ENCODE measurements at regions not wholly inside any gene's neighbourhood (a gene's known extent, or its start where the extent isn't known, plus 50 kb on each side); places are given as distances from the start of the nearest gene placed in this dataset.

DNA sequence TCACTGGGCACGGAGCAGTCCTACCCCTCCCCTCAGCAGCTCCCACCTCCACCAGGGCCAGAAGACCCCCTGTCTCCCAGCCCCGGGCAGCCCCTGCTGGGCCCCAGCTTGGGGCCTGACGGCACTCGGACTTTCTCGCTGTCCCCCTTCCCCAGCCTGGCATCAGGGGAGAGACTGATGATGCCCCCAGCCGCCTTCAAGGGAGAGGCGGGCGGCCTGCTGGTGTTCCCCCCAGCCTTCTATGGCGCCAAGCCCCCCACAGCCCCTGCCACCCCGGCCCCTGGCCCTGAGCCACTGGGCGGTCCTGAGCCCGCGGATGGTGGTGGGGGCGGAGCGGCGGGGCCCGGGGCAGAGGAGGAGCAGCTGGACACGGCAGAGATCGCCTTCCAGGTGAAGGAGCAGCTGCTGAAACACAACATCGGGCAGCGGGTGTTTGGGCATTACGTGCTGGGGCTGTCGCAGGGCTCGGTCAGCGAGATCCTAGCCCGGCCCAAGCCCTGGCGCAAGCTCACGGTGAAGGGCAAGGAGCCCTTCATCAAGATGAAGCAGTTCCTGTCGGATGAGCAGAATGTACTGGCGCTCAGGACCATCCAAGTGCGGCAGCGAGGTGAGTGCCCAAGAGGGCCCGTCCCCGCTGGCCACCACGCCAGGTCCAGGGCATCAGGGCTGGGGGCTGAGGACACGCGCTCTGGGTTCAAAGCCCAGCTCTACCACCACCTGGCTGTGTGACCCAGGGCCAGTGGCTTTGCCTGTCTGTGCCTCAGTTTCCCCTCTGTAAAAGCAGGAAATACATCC lies 58.6 kb downstream of the PHETA1 start:
- Mint-ChIP-seq H3K36me3 (ENCODE audit: low read depth) (peaks cover 6% of the 10 kb centered on the region), H3K27ac (ENCODE audit: unreplicated experiment) (no peak overlapping the region), H3K4me3 (no peak overlapping the region), H3K9me3 (peaks cover 5% of the 10 kb centered on the region), H3K27me3 (ENCODE audit: low read depth) (peaks cover 4% of the 10 kb centered on the region), H3K4me1 (peaks cover 6% of the 10 kb centered on the region)
- TF ChIP-seq, protein P1, sequence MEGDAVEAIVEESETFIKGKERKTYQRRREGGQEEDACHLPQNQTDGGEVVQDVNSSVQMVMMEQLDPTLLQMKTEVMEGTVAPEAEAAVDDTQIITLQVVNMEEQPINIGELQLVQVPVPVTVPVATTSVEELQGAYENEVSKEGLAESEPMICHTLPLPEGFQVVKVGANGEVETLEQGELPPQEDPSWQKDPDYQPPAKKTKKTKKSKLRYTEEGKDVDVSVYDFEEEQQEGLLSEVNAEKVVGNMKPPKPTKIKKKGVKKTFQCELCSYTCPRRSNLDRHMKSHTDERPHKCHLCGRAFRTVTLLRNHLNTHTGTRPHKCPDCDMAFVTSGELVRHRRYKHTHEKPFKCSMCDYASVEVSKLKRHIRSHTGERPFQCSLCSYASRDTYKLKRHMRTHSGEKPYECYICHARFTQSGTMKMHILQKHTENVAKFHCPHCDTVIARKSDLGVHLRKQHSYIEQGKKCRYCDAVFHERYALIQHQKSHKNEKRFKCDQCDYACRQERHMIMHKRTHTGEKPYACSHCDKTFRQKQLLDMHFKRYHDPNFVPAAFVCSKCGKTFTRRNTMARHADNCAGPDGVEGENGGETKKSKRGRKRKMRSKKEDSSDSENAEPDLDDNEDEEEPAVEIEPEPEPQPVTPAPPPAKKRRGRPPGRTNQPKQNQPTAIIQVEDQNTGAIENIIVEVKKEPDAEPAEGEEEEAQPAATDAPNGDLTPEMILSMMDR (conservative IDR thresholded peaks at IDR 0.05): no peak
- no peak for DNase-seq (ENCODE audit: low read depth, low spot score)

DNA sequence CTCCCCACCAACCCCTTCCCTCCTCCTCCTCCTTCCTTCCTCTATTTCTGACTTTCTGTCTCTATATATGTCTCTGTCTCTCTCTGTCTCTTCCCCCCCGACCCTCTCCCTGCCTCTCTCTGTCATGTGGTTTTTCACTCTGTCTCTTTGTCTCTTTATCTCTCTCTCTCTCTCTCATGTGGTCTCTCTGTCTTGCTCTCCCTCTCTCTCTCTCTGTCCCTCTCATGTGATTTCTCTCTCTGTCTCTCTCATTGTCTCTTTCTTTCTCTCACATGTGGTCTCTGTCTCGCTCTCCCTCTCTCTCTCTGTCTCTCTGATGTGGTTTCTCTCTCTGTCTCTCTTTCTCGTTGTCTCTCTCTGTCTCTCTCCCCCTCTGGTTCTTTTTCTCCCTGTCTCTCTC lies 59.3 kb downstream of the PHETA1 start:
- Mint-ChIP-seq H3K9me3 (peaks cover 9% of the 10 kb centered on the region), H3K4me1 (peaks cover 6% of the 10 kb centered on the region), H3K27ac (ENCODE audit: unreplicated experiment) (no peak overlapping the region), H3K27me3 (ENCODE audit: low read depth) (peaks cover 4% of the 10 kb centered on the region), H3K36me3 (ENCODE audit: low read depth) (peaks cover 11% of the 10 kb centered on the region), H3K4me3 (no peak overlapping the region)
- TF ChIP-seq, protein P1 (conservative IDR thresholded peaks at IDR 0.05): no peak
- DNase-seq (ENCODE audit: low read depth, low spot score): no peak

GRCh38 chr12:111308473-111308872 lies 60.4 kb downstream of the PHETA1 start:
- Mint-ChIP-seq H3K27me3 (ENCODE audit: low read depth) (no peaks in the 10 kb centered on the region), H3K9me3 (peaks cover 9% of the 10 kb centered on the region), H3K27ac (ENCODE audit: unreplicated experiment) (no peak overlapping the region), H3K4me3 (no peak overlapping the region), H3K36me3 (ENCODE audit: low read depth) (peaks cover 11% of the 10 kb centered on the region), H3K4me1 (no peaks in the 10 kb centered on the region)
- TF ChIP-seq, protein P1 (conservative IDR thresholded peaks at IDR 0.05): no peak
- no peak for DNase-seq (ENCODE audit: low read depth, low spot score)

GRCh38 chr12:111304642-111305071 lies 64.2 kb downstream of the PHETA1 start:
- Mint-ChIP-seq H3K4me1 (no peaks in the 10 kb centered on the region), H3K27me3 (ENCODE audit: low read depth) (no peaks in the 10 kb centered on the region), H3K9me3 (peaks cover 9% of the 10 kb centered on the region), H3K36me3 (ENCODE audit: low read depth) (peaks cover 11% of the 10 kb centered on the region), H3K27ac (ENCODE audit: unreplicated experiment) (no peak overlapping the region), H3K4me3 (no peak overlapping the region)
- DNase-seq (ENCODE audit: low read depth, low spot score): no peak
- TF ChIP-seq, protein P1 (conservative IDR thresholded peaks at IDR 0.05): peak; percentile 66

DNA sequence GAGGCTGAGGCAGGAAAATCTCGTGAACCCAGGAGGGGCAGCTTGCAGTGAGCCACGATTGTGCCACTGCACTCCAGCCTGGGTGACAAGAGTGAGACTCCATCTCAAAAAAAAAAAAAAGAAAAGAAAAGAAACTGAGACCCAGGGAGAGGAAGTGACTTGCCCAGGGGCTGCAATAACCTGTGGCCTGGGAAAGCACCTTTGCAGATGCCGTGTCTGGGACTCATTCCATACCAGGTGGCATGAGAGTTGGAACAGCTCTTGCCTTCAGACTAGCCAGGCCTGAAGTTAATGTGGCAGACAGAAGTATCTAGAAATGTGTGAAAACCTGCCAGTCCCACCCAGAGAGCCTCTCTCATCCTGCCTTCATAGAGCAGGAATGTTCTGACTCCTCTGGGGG lies 65.4 kb downstream of the PHETA1 start:
- no peak overlapping the region for H3K4me3 Mint-ChIP-seq
- peaks cover 9% of the 10 kb centered on the region for H3K9me3 Mint-ChIP-seq
- no peak for DNase-seq (ENCODE audit: low read depth, low spot score)
- no peaks in the 10 kb centered on the region for H3K4me1 Mint-ChIP-seq
- no peaks in the 10 kb centered on the region for H3K27me3 Mint-ChIP-seq (ENCODE audit: low read depth)
- H3K36me3 Mint-ChIP-seq (ENCODE audit: low read depth): peaks cover 11% of the 10 kb centered on the region
- no peak overlapping the region for H3K27ac Mint-ChIP-seq (ENCODE audit: unreplicated experiment)
- TF ChIP-seq, protein P1 (conservative IDR thresholded peaks at IDR 0.05): no peak

Data from neural crest cell (in vitro differentiated cells).